GM12878 (cell line): ENCODE measurements at regions not wholly inside any gene's neighbourhood (a gene's known extent, or its start where the extent isn't known, plus 50 kb on each side); places are given as distances from the start of the nearest gene placed in this dataset.

Experiments
- CHD4 ChIP-seq: fragments of 200-600 bp; sonication (generic); IDR thresholded peaks from 2 replicates; pipeline ENCODE4 v1.6.1; 2016; ENCODE audit warnings: mild to moderate bottlenecking
- EP300 ChIP-seq, 2 experiments: fragments of 150-350 bp in 1 of 2; IDR thresholded peaks; 2 replicates each; pipeline ENCODE4 v1.6.1; 2011 to 2012; ENCODE audit warnings: low read depth in 2 of 2, low read length in 2 of 2, borderline replicate concordance in 1 of 2, improper control_type of control experiment in 1 of 2, inconsistent platforms in 1 of 2; ENCODE audit not compliant: control insufficient read depth in 1 of 2
- HCFC1 ChIP-seq: fragments of 150-350 bp; IDR thresholded peaks from 2 replicates; pipeline ENCODE4 v1.6.1; 2014; ENCODE audit warnings: low read length
- NFIC ChIP-seq: IDR thresholded peaks from 2 replicates; pipeline ENCODE4 v1.6.1; 2012; ENCODE audit warnings: low read depth, mild to moderate bottlenecking, inconsistent platforms, low read length, moderate library complexity
- ZNF274 ChIP-seq: IDR thresholded peaks from one replicate; pipeline ENCODE4 v1.8.0; 2011; ENCODE audit not compliant: insufficient read length, insufficient read depth
- TF ChIP-seq, protein P1 (sequence below): fragments of 450-650 bp; IDR thresholded peaks from 2 replicates; pipeline ENCODE4 v1.6.1; 2018; ENCODE audit warnings: mild to moderate bottlenecking, low read depth, moderate library complexity; ENCODE audit not compliant: partially characterized antibody
- TF ChIP-seq, protein P2 (sequence below): IDR thresholded peaks from 2 replicates; pipeline ENCODE4 v1.6.1; 2011; ENCODE audit warnings: low read depth, low read length, improper control_type of control experiment, borderline replicate concordance

DNA sequence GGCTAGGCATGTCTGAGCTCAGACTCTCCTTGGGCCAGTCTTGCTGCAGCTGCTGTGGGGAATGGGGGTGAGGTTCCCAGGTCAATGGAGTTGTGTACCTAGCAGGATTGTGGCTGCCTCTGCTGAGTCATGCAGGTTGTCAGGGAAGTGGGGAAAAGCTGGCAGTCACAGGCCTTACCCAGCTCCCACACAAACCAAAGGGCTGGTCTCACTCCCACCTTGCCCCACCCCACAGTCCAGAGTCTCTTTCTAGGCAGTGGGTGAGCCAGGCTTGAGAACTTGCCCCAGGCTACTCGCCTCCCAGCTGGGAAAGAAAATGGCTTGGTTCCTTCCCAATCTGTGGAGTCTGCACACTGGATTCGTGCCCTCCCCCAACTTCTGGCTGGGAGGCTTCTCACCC, 65.7 kb downstream of the SCP2D1 start:
- TF ChIP-seq HCFC1 = no peak
- TF ChIP-seq, protein P1, sequence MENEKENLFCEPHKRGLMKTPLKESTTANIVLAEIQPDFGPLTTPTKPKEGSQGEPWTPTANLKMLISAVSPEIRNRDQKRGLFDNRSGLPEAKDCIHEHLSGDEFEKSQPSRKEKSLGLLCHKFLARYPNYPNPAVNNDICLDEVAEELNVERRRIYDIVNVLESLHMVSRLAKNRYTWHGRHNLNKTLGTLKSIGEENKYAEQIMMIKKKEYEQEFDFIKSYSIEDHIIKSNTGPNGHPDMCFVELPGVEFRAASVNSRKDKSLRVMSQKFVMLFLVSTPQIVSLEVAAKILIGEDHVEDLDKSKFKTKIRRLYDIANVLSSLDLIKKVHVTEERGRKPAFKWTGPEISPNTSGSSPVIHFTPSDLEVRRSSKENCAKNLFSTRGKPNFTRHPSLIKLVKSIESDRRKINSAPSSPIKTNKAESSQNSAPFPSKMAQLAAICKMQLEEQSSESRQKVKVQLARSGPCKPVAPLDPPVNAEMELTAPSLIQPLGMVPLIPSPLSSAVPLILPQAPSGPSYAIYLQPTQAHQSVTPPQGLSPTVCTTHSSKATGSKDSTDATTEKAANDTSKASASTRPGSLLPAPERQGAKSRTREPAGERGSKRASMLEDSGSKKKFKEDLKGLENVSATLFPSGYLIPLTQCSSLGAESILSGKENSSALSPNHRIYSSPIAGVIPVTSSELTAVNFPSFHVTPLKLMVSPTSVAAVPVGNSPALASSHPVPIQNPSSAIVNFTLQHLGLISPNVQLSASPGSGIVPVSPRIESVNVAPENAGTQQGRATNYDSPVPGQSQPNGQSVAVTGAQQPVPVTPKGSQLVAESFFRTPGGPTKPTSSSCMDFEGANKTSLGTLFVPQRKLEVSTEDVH = no peak
- TF ChIP-seq NFIC = no peak
- TF ChIP-seq ZNF274 = no peak
- TF ChIP-seq, protein P2, sequence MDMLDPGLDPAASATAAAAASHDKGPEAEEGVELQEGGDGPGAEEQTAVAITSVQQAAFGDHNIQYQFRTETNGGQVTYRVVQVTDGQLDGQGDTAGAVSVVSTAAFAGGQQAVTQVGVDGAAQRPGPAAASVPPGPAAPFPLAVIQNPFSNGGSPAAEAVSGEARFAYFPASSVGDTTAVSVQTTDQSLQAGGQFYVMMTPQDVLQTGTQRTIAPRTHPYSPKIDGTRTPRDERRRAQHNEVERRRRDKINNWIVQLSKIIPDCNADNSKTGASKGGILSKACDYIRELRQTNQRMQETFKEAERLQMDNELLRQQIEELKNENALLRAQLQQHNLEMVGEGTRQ = no peak
- no peak for TF ChIP-seq EP300 (IDR thresholded peaks at IDR 0.05; ENCODE audit: borderline replicate concordance in 1 of 2, control insufficient read depth in 1 of 2, low read depth in 2 of 2, low read length in 2 of 2)
- no peak for TF ChIP-seq CHD4
